Endothelial cell (in vitro differentiated cells): ENCODE measurements at regions not wholly inside any gene's neighbourhood (a gene's known extent, or its start where the extent isn't known, plus 50 kb on each side); places are given as distances from the start of the nearest gene placed in this dataset.

Experiments used
- DNase-seq: peaks from one replicate; pipeline ENCODE4 v3.0.0; 2021; ENCODE audit warnings: low spot score
- H3K27ac Mint-ChIP-seq: one replicate; pipeline ENCODE4 v1.8.0; 2021; ENCODE audit warnings: mixed read lengths, inconsistent platforms; ENCODE audit not compliant: unreplicated experiment
- H3K27me3 Mint-ChIP-seq: one replicate; pipeline ENCODE4 v1.8.0; 2021; ENCODE audit warnings: mild to moderate bottlenecking, moderate library complexity, mixed read lengths, inconsistent platforms; ENCODE audit not compliant: unreplicated experiment
- H3K36me3 Mint-ChIP-seq: one replicate; pipeline ENCODE4 v1.8.0; 2021; ENCODE audit warnings: mild to moderate bottlenecking, low read depth, mixed read lengths, inconsistent platforms; ENCODE audit not compliant: unreplicated experiment
- H3K4me1 Mint-ChIP-seq: one replicate; pipeline ENCODE4 v1.8.0; 2021; ENCODE audit warnings: mild to moderate bottlenecking, mixed read lengths, inconsistent platforms; ENCODE audit not compliant: unreplicated experiment
- H3K4me3 Mint-ChIP-seq: one replicate; pipeline ENCODE4 v1.8.0; 2021; ENCODE audit warnings: mild to moderate bottlenecking, mixed read lengths, inconsistent platforms; ENCODE audit not compliant: unreplicated experiment
- H3K9me3 Mint-ChIP-seq: one replicate; pipeline ENCODE4 v1.8.0; 2021; ENCODE audit warnings: mixed read lengths, inconsistent platforms; ENCODE audit not compliant: unreplicated experiment
- CTCF ChIP-seq: fragments of 200-600 bp; sonication (generic); IDR thresholded peaks from one replicate; pipeline ENCODE4 v1.5.0; 2021; ENCODE audit warnings: antibody characterized with exemption; ENCODE audit not compliant: unreplicated experiment

- no peak overlapping the region for H3K27ac Mint-ChIP-seq
- H3K4me1 Mint-ChIP-seq: no peaks in the 10 kb centered on the region
- no peaks in the 10 kb centered on the region for H3K9me3 Mint-ChIP-seq
- no peak overlapping the region for H3K4me3 Mint-ChIP-seq
- TF ChIP-seq CTCF: no peak
- peaks cover 2% of the 10 kb centered on the region for H3K27me3 Mint-ChIP-seq
- DNase-seq: no peak
- no peaks in the 10 kb centered on the region for H3K36me3 Mint-ChIP-seq
These were observed 267.3 kb upstream of the CDH6 start for GRCh38 chr5:30926218-30926617.

- H3K9me3 Mint-ChIP-seq: no peaks in the 10 kb centered on the region
- peaks cover 5% of the 10 kb centered on the region for H3K4me1 Mint-ChIP-seq
- H3K27me3 Mint-ChIP-seq: peaks cover 2% of the 10 kb centered on the region
- no peak for DNase-seq
- H3K27ac Mint-ChIP-seq: no peak overlapping the region
- H3K36me3 Mint-ChIP-seq: no peaks in the 10 kb centered on the region
- TF ChIP-seq CTCF: no peak
- H3K4me3 Mint-ChIP-seq: no peak overlapping the region
These were observed 272.1 kb upstream of the CDH6 start for GRCh38 chr5:30921388-30921787.

GRCh38 chr5:30918171-30918570 is 275.3 kb upstream of the CDH6 start:
- TF ChIP-seq CTCF: no peak
- Mint-ChIP-seq H3K9me3 (no peaks in the 10 kb centered on the region), H3K27me3 (no peaks in the 10 kb centered on the region), H3K4me1 (peaks cover 5% of the 10 kb centered on the region), H3K27ac (no peak overlapping the region), H3K36me3 (no peaks in the 10 kb centered on the region), H3K4me3 (no peak overlapping the region)
- no peak for DNase-seq

- DNase-seq: no peak
- no peaks in the 10 kb centered on the region for H3K36me3 Mint-ChIP-seq
- no peaks in the 10 kb centered on the region for H3K27me3 Mint-ChIP-seq
- H3K4me1 Mint-ChIP-seq: no peaks in the 10 kb centered on the region
- TF ChIP-seq CTCF: no peak
- no peak overlapping the region for H3K4me3 Mint-ChIP-seq
- H3K9me3 Mint-ChIP-seq: no peaks in the 10 kb centered on the region
- H3K27ac Mint-ChIP-seq: no peak overlapping the region
These were observed 285.1 kb upstream of the CDH6 start for GRCh38 chr5:30908356-30908755.

- no peak for DNase-seq
- H3K4me3 Mint-ChIP-seq: no peak overlapping the region
- H3K9me3 Mint-ChIP-seq: no peaks in the 10 kb centered on the region
- H3K27ac Mint-ChIP-seq: no peak overlapping the region
- no peaks in the 10 kb centered on the region for H3K4me1 Mint-ChIP-seq
- H3K36me3 Mint-ChIP-seq: no peaks in the 10 kb centered on the region
- H3K27me3 Mint-ChIP-seq: no peaks in the 10 kb centered on the region
- no peak for TF ChIP-seq CTCF
These were observed 293.1 kb upstream of the CDH6 start for GRCh38 chr5:30900367-30900766.
